GM19351 (cell line): ENCODE measurements at regions not wholly inside any gene's neighbourhood (a gene's known extent, or its start where the extent isn't known, plus 50 kb on each side); places are given as distances from the start of the nearest gene placed in this dataset.
A peak's percentile ranks its signal among the peaks of the same experiment; 100 is the strongest.
"Not testable (repeated sequence)": the region's sequence is repeated elsewhere in the genome, so short reads cannot be mapped to it uniquely, and the experiment has no call there.

ENCODE experiments used
- ATAC-seq: cut with Tn5 transposase; IDR thresholded peaks from one replicate; pipeline ENCODE4 v1.9.1; 2021; ENCODE audit warnings: mild to moderate bottlenecking, moderate library complexity; ENCODE audit not compliant: unreplicated experiment

DNA sequence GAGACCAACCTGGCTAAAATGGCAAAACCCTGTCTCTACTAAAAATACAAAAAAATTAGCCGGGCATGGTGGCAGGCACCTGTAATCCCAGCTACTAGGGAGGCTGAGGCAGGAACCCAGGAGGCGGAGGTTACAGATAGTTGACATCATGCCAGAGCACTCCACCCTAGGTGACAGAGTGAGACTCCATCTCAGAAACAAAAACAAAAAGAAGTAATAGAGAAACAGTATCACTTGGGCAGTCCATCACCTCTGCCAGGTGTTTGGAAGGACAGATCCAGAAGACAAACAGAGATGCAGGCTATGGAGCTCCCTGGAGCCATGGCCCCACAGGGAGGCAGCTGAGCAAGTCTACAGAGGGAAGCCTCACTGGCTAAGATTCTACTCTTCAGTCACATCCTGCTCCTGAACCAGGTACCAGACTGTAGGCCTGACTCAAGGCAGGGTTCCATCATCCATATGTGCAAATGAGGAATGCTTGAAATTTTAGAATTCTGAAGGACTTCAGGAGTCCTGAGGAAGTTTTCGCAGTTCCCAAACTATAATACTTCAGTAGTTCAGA is 81.4 kb upstream of the CPEB2 start:
- no peak for ATAC-seq

DNA sequence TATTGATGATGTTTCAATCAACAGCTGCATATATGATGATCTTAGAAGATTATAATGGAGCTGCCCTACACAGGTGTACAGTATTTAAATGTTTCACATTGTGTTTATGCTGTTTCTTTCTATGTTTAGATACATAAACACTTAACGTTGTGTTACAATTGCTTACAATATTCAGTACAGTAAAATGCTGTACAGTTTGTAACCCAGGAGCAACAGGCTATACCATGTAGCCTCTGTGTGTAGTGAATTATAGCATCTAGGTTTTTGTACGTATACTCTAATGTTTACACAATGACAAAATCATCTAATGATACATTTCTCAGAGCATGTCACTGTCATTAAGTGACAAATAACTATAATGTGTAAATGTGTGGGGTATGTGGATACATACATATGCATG is 80.5 kb upstream of the CPEB2 start:
- not testable (repeated sequence) for ATAC-seq

DNA sequence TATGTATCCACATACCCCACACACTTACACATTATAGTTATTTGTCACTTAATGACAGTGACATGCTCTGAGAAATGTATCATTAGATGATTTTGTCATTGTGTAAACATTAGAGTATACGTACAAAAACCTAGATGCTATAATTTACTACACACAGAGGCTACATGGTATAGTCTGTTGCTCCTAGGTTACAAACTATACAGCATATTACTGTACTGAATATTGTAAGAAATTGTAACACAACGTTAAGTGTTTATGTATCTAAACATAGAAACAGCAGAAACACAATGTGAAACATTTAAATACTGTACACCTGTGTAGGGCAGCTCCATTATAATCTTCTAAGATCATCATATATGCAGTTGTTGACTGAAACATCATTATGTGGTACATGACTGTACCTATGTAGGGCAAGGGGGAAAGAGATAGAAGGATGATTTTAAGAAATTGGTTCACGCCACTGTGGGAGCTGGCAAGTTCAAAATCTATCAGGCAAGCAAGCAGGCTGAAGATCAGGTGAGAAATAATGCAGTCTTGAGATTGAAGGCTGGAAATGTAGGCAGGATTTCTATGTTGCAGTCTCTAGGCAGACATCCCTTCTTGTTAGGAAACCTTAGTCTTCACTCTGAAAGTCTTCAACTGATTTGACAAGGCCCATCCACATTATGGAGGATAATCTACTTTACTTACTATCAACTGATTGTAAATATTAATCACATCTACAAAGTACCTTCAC is 78.0 kb upstream of the CPEB2 start:
- no peak for ATAC-seq

DNA sequence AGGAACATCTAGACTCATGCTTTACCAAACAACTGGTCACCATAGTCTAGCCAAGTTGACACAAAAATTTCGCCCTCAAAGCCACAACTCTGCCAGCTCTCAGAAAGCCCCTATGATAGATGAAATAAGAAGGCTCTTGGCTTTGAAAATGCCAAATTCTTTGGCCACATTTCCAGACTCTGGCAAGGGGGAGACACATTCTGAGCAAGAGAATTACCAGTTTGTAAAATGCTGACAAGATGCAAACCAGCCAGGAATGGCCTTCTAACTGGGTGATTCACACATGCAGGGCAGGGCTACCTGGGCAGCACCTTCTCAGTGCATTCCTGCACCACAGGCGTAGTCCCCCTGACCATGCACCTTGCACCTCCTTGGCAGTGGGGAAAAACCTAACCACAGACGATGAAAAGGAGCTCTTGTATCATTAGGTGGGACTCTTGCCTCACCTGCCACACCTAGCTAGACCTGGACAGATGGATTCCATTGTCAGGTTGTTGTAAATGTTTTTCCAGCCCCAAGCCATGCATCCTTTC is 77.4 kb upstream of the CPEB2 start:
- no peak for ATAC-seq

DNA sequence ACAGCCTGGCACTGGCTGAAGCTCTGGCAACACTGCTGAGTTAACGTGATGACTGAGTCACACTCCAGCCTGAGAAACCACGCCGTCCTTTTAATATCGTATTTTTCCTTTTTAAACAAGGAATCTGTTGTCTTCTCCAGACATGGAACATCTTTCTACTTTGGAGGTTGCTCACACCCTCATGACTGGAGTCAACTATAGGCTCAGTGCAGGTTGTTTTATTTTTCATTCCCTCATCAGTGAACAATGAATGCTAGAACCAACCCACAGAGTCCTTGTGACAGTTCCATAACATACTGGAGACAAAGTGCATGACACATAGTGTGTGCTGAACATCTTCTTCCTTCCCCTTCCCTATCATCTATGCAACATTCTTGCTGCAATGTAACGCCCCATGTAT is 76.8 kb upstream of the CPEB2 start:
- no peak for ATAC-seq

DNA sequence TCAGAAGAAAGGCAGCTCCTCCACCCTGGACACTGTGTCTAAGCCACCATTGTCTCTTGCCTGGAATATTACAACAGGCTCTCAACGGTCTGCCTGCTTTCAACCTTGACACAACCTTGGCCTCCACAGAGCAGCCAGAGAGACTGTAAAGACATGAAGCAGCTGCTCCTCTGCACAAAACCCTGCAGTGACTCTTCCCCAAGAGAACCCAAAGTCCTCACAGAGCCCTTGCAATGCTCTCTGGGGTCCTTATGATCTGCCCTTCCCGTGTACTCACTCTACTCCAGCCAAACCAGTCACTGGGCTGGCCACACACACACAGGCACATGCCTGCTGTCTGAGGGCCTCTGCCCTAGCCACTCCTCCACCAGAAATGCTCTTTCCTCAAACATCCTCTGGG is 75.9 kb upstream of the CPEB2 start:
- ATAC-seq = no peak

DNA sequence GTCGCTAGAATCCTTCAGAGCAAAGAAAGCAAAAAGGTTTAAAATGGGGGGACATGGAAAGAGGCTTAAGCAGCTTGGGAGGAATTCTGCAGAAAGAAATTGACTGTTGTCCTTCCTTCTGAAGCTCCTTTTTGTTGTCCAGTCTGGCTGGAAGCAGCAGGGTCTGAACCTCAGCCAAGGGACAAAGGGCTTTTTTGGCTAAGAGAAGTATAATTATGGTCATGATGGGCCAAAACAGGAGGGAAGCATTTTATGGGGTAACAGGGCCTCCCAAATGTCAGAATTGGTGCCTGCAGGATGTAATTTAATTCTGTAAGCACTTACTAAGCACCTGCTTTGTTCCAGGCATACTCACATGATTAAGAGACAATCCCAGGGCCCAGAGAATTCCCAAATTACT is 74.2 kb upstream of the CPEB2 start:
- ATAC-seq = no peak

DNA sequence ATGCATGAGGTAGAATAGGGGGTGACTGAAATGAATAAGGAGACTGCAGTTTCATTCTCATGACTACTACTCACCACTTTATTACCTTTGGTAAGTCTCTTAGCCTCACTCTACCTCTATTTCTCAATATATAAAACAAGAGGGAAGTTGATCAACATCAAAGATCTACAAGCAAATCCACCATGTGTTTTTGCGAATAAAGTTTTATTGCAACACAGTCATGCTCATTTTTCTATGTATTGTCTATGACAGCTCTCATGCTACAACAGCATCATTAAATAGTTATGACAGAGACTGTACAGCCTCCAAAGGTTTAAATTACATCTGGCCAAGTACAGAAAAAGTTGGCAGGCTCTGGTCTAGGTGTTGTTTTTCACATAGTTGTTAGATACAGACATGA is 72.6 kb upstream of the CPEB2 start:
- ATAC-seq = no peak

DNA sequence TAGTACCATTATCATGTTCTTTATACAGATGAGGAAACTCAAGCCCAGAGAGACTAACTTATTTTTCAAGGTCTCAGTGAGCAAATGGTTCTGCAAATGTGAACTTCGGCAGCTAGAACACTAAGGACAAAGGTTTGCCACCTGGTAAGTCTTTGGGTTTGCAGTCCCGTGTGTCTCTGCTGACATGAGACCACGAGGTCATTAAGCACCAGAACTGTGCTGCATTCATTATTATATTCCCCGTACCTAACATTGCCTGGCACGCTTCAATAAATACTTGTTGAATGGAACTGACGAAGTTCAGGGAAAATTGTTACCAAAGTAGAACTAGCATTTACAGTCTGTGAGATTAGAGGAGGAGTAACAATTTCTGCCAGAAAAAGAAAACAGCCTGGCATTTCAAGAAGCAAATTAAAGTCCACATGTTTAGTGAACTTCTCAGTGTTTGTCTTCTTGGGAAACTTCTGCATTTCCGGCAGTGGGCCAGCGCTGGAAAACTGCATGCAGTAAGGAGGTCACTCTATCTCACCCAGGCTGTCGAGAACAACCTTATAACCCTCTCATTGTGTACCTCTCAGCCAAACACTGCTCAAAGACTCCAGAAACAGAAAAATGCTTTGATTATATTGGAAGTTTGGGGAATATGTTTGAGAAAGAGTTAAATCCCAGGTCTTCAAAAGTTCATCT is 67.4 kb upstream of the CPEB2 start:
- ATAC-seq = no peak

DNA sequence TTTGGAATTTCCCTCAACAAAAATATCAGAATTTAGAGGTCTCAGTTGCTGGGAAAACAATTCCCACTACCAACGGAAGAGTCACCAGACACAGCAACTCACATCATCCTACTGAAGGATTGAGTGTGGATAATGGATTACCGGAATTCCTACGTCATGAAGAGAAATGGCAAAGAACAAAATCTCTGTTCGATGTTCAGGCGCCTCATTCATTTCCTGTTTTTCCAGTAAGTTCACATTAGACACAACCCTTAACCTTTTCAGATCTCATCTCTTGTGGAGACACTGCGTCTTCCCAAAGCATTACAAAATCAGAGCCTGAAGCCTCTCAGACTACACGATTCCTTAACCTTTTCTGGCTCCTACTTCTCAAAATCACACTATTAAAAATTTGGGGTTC is 58.5 kb upstream of the CPEB2 start:
- ATAC-seq = no peak

DNA sequence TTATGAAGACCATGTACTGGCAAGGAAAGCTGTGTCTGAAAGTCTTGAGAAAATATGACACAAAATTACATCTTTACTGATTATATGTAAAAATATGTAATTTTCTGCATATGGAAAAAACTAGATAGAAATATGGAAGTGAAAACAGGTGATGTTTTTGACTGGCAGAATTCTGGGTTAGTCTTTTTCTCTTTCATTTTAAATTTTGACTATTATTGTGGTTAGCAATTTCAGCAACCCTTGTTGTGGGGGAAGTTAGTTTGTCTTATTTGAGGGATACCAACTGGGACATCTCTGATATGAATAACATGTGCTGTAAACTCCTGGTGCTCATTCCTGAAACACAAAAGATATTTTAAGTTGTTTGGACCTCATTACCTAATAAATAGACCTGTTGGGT is 49.9 kb upstream of the CPEB2 start:
- peak; percentile 79 for ATAC-seq
